ENCODE measurements at regions not wholly inside any gene's neighbourhood (a gene's known extent, or its start where the extent isn't known, plus 50 kb on each side); places are given as distances from the start of the nearest gene placed in this dataset.
"Not testable (repeated sequence)": the region's sequence is repeated elsewhere in the genome, so short reads cannot be mapped to it uniquely, and the experiment has no call there.

GRCh38 chr12:31199476-31199875 is 125.8 kb downstream of the DDX11 start:
- not testable (repeated sequence) for TF ChIP-seq CTCF, EP300, POLR2A (IDR thresholded peaks at IDR 0.05)

Data from stomach (tissue), 4 donors.